H9 (cell line): ENCODE measurements at regions not wholly inside any gene's neighbourhood (a gene's known extent, or its start where the extent isn't known, plus 50 kb on each side); places are given as distances from the start of the nearest gene placed in this dataset.

ENCODE experiments used
- DNase-seq: peaks from one replicate; pipeline ENCODE4 v3.0.0-alpha.2; 2017
- H2AFZ ChIP-seq: one replicate; pipeline ENCODE4 v1.6.1; 2013; ENCODE audit warnings: mild to moderate bottlenecking, low read length, control low read depth, moderate library complexity
- H2AK5ac ChIP-seq: 2 replicates; pipeline ENCODE4 v1.6.1; 2013; ENCODE audit warnings: low read length, control low read depth, mixed read lengths; ENCODE audit not compliant: insufficient read length
- H2BK120ac ChIP-seq: one replicate; pipeline ENCODE4 v1.6.1; 2013; ENCODE audit warnings: low read depth, mild to moderate bottlenecking, low read length, control low read depth, inconsistent platforms; ENCODE audit not compliant: poor library complexity, severe bottlenecking
- H2BK12ac ChIP-seq: 2 replicates; pipeline ENCODE4 v1.6.1; 2013; ENCODE audit warnings: low read length, control low read depth, mixed read lengths, low read depth; ENCODE audit not compliant: insufficient read length
- H2BK15ac ChIP-seq: 2 replicates; pipeline ENCODE4 v1.6.1; 2013; ENCODE audit warnings: low read depth, low read length, control low read depth
- H2BK20ac ChIP-seq: one replicate; pipeline ENCODE4 v1.6.1; 2013; ENCODE audit warnings: low read depth, mild to moderate bottlenecking, low read length, control low read depth, inconsistent platforms; ENCODE audit not compliant: poor library complexity, severe bottlenecking
- H2BK5ac ChIP-seq: 2 replicates; pipeline ENCODE4 v1.6.1; 2013; ENCODE audit warnings: low read length, control low read depth, mixed read lengths; ENCODE audit not compliant: insufficient read length
- H3K14ac ChIP-seq: 2 replicates; pipeline ENCODE4 v1.6.1; 2013; ENCODE audit warnings: low read length, control low read depth; ENCODE audit not compliant: insufficient read depth
- H3K18ac ChIP-seq: 2 replicates; pipeline ENCODE4 v1.6.1; 2013; ENCODE audit warnings: low read depth, mild to moderate bottlenecking, mixed read lengths, low read length, control low read depth; ENCODE audit not compliant: insufficient read length
- H3K23ac ChIP-seq: 2 replicates; pipeline ENCODE4 v1.6.1; 2013; ENCODE audit warnings: low read length, control low read depth, mixed read lengths, low read depth; ENCODE audit not compliant: insufficient read length
- H3K23me2 ChIP-seq: 2 replicates; pipeline ENCODE4 v1.6.1; 2013; ENCODE audit warnings: low read depth, mild to moderate bottlenecking, mixed read lengths, low read length, control low read depth; ENCODE audit not compliant: insufficient read length, poor library complexity, severe bottlenecking
- H3K27ac ChIP-seq: 2 replicates; pipeline ENCODE4 v1.5.1; 2013; ENCODE audit warnings: low read length, control low read depth, mixed read lengths, low read depth; ENCODE audit not compliant: insufficient read length
- H3K27me3 ChIP-seq: 2 replicates; pipeline ENCODE4 v1.6.1; 2013; ENCODE audit warnings: low read length, control low read depth, inconsistent platforms; ENCODE audit not compliant: insufficient read depth
- H3K4ac ChIP-seq: 2 replicates; pipeline ENCODE4 v1.6.1; 2013; ENCODE audit warnings: low read depth, mild to moderate bottlenecking, control low read depth, inconsistent platforms, low read length, moderate library complexity
- H3K4me1 ChIP-seq: 2 replicates; pipeline ENCODE4 v1.6.1; 2013; ENCODE audit warnings: low read length, control low read depth, inconsistent platforms; ENCODE audit not compliant: insufficient read depth
- H3K4me2 ChIP-seq: 2 replicates; pipeline ENCODE4 v1.6.1; 2013; ENCODE audit warnings: low read length, control low read depth, mixed read lengths; ENCODE audit not compliant: insufficient read length, insufficient read depth
- H3K56ac ChIP-seq: 2 replicates; pipeline ENCODE4 v1.6.1; 2013; ENCODE audit warnings: low read depth, mild to moderate bottlenecking, mixed read lengths, low read length, control low read depth; ENCODE audit not compliant: insufficient read length
- H3K79me1 ChIP-seq: 2 replicates; pipeline ENCODE4 v1.6.1; 2013; ENCODE audit warnings: low read depth, mild to moderate bottlenecking, moderate library complexity, low read length, control low read depth, inconsistent platforms; ENCODE audit not compliant: insufficient read depth, poor library complexity, severe bottlenecking
- H3K79me2 ChIP-seq: 2 replicates; pipeline ENCODE4 v1.6.1; 2013; ENCODE audit warnings: low read length, control low read depth, inconsistent platforms; ENCODE audit not compliant: insufficient read depth
- H3K9ac ChIP-seq: 2 replicates; pipeline ENCODE4 v1.6.1; 2013; ENCODE audit warnings: low read length, control low read depth, mixed read lengths; ENCODE audit not compliant: insufficient read length; ENCODE audit errors: extremely low read depth
- H3K9me3 ChIP-seq: one replicate; pipeline ENCODE4 v1.6.1; 2013; ENCODE audit warnings: low read depth, low read length, inconsistent platforms; ENCODE audit not compliant: control insufficient read depth
- H3T11ph ChIP-seq: one replicate; pipeline ENCODE4 v1.6.1; 2013; ENCODE audit warnings: mild to moderate bottlenecking, low read length, control low read depth, inconsistent platforms
- H4K20me1 ChIP-seq: one replicate; pipeline ENCODE4 v1.6.1; 2013; ENCODE audit not compliant: control insufficient read depth, insufficient read length, insufficient read depth
- H4K5ac ChIP-seq: 2 replicates; pipeline ENCODE4 v1.6.1; 2013; ENCODE audit warnings: low read depth, mild to moderate bottlenecking, mixed read lengths, low read length, control low read depth; ENCODE audit not compliant: insufficient read length
- H4K8ac ChIP-seq: replicated peaks from 2 replicates; pipeline ENCODE4 v1.6.1; 2013; ENCODE audit warnings: low read length, control low read depth, mixed read lengths, low read depth; ENCODE audit not compliant: insufficient read length
- H4K91ac ChIP-seq: 2 replicates; pipeline ENCODE4 v1.6.1; 2013; ENCODE audit warnings: low read depth, mild to moderate bottlenecking, moderate library complexity, mixed read lengths, low read length, control low read depth; ENCODE audit not compliant: insufficient read length
- H3K27ac Mint-ChIP-seq, 3 experiments: 2 replicates in 2 of 3; 3 replicates in 1 of 3; pipeline ENCODE4 v1.8.0; 2020 to 2021; ENCODE audit warnings: mixed read lengths in 3 of 3, mild to moderate bottlenecking in 1 of 3, moderate library complexity in 1 of 3
- H3K27me3 Mint-ChIP-seq: 2 replicates; pipeline ENCODE4 v1.8.0; 2021; ENCODE audit warnings: low read depth, mild to moderate bottlenecking, moderate library complexity, mixed read lengths
- H3K36me3 Mint-ChIP-seq, 3 experiments: 2 replicates in 2 of 3; 3 replicates in 1 of 3; pipeline ENCODE4 v1.8.0; 2020 to 2021; ENCODE audit warnings: low read depth in 3 of 3, mixed read lengths in 3 of 3; ENCODE audit not compliant: insufficient read depth in 1 of 3
- H3K4me1 Mint-ChIP-seq, 2 experiments: 2 replicates each; pipeline ENCODE4 v1.8.0; 2020; ENCODE audit warnings: mixed read lengths in 2 of 2
- H3K4me3 Mint-ChIP-seq, 2 experiments: 2 replicates in 1 of 2; 3 replicates in 1 of 2; pipeline ENCODE4 v1.8.0; 2020 to 2021; ENCODE audit warnings: mild to moderate bottlenecking in 2 of 2, mixed read lengths in 2 of 2, moderate library complexity in 1 of 2
- H3K9me3 Mint-ChIP-seq, 2 experiments: 2 replicates in 1 of 2; 3 replicates in 1 of 2; pipeline ENCODE4 v1.8.0; 2020; ENCODE audit warnings: mild to moderate bottlenecking in 2 of 2, mixed read lengths in 2 of 2, moderate library complexity in 1 of 2
- CTCF ChIP-seq: fragments of 200-600 bp; sonication (generic); conservative IDR thresholded peaks from 3 replicates; pipeline ENCODE4 v1.8.0; 2021; ENCODE audit warnings: antibody characterized with exemption, mild to moderate bottlenecking
- WGBS: extraction: QIAGEN DNeasy Blood & Tissue Kit; methylation state at CpG from one replicate; pipeline ENCODE4 v1.1.7; 2013; ENCODE audit warnings: missing lambda C conversion rate, low lambda C conversion rate, mixed read lengths; ENCODE audit not compliant: insufficient read length; ENCODE audit errors: extremely low coverage; 5-methylcytosine and 5-hydroxymethylcytosine counted together

GRCh38 chr10:117720931-117721835 is 178.6 kb downstream of the EMX2 start:
- no peak overlapping the region for H4K91ac ChIP-seq
- WGBS, result no CpG with 5 or more reads among the region's 21 CpGs
- H3K9ac ChIP-seq, result no peak overlapping the region
- no peak for TF ChIP-seq CTCF
- H3K18ac ChIP-seq, result no peak overlapping the region
- H3K27me3 ChIP-seq, result no peaks in the 10 kb centered on the region
- H4K20me1 ChIP-seq, result no peaks in the 10 kb centered on the region
- peaks cover 4% of the 10 kb centered on the region; the same call in 1 of the 2 replicates for H3K4me1 ChIP-seq
- H2BK120ac ChIP-seq, result no peak overlapping the region
- no peaks in the 10 kb centered on the region for H3K36me3 Mint-ChIP-seq
- no peak overlapping the region for H3K23ac ChIP-seq
- H3T11ph ChIP-seq, result no peak overlapping the region
- DNase-seq, result peak; percentile 87
- H2BK20ac ChIP-seq, result no peak overlapping the region
- H3K27ac ChIP-seq, result no peak overlapping the region
- no peak overlapping the region for H4K5ac ChIP-seq
- peak overlapping the region in 2 of 3 experiments; percentile 18 to 75; a peak in 1 of 7 replicates for H3K27ac Mint-ChIP-seq
- no peak overlapping the region for H3K4ac ChIP-seq
- H3K9me3 ChIP-seq, result no peaks in the 10 kb centered on the region
- H3K56ac ChIP-seq, result no peak overlapping the region
- H2BK5ac ChIP-seq, result no peak overlapping the region
- H3K23me2 ChIP-seq, result no peaks in the 10 kb centered on the region
- peaks cover 12 to 16% of the 10 kb centered on the region in 2 experiments for H3K4me1 Mint-ChIP-seq
- peak overlapping the region; percentile 66 for H2AFZ ChIP-seq
- peak overlapping the region in 1 of 2 experiments; percentile 8; a peak in 1 of 5 replicates for H3K4me3 Mint-ChIP-seq
- peaks cover 16% of the 10 kb centered on the region for H3K27me3 Mint-ChIP-seq
- no peaks in the 10 kb centered on the region for H3K79me2 ChIP-seq
- no peak overlapping the region for H2AK5ac ChIP-seq
- H3K14ac ChIP-seq, result no peak overlapping the region
- no peaks in the 10 kb centered on the region for H3K9me3 Mint-ChIP-seq
- H3K79me1 ChIP-seq, result no peaks in the 10 kb centered on the region
- no peak overlapping the region for H2BK12ac ChIP-seq
- no peak overlapping the region for H2BK15ac ChIP-seq
- no peak overlapping the region for H4K8ac ChIP-seq
- no peak overlapping the region for H3K4me2 ChIP-seq
